LNCaP clone FGC (cell line): ENCODE measurements at regions not wholly inside any gene's neighbourhood (a gene's known extent, or its start where the extent isn't known, plus 50 kb on each side); places are given as distances from the start of the nearest gene placed in this dataset.
"Not testable (repeated sequence)": the region's sequence is repeated elsewhere in the genome, so short reads cannot be mapped to it uniquely, and the experiment has no call there.

Experiments used
- DNase-seq: peaks from one replicate; pipeline ENCODE4 v3.0.0-alpha.2; 2011; ENCODE audit warnings: low read depth
- H3K4me3 ChIP-seq: 2 replicates; pipeline ENCODE4 v1.5.1; 2011; ENCODE audit warnings: mild to moderate bottlenecking, low read depth, low read length, control low read depth
- TF ChIP-seq, protein P1 (sequence below): IDR thresholded peaks from 2 replicates; pipeline ENCODE4 v1.5.1; 2012; ENCODE audit warnings: mild to moderate bottlenecking; ENCODE audit not compliant: control insufficient read depth, insufficient read depth; ENCODE audit errors: extremely low read depth

DNA sequence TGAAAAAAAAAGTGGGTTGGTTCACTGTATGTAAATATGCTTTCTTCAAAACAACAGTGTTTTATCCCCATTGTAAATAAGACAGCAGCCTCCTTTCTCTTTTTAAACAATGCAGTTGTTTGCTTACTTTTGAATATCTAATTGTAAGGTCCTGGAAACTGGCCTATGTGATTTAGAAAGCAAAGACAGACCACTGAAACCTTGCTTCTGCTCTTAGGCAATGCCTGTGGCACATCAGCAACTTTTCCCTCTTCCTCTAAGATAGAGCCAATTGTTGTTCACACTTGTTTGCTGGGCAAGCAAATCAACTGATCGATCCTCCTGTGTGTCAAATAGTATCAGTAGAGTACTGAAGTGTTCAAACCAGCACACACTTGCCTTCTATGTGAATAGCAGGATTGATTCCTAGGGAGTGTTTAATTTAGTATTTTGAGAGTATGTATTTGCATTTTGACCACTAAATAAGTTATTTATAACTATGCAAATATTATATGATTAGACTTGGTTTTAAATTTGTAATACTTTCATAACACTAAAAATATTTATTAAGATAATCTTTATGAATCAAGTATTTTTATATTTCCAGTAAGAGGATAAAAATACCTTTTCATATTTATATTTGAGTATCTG is 55.4 kb upstream of the GRPR start:
- DNase-seq, result no peak
- TF ChIP-seq, protein P1, sequence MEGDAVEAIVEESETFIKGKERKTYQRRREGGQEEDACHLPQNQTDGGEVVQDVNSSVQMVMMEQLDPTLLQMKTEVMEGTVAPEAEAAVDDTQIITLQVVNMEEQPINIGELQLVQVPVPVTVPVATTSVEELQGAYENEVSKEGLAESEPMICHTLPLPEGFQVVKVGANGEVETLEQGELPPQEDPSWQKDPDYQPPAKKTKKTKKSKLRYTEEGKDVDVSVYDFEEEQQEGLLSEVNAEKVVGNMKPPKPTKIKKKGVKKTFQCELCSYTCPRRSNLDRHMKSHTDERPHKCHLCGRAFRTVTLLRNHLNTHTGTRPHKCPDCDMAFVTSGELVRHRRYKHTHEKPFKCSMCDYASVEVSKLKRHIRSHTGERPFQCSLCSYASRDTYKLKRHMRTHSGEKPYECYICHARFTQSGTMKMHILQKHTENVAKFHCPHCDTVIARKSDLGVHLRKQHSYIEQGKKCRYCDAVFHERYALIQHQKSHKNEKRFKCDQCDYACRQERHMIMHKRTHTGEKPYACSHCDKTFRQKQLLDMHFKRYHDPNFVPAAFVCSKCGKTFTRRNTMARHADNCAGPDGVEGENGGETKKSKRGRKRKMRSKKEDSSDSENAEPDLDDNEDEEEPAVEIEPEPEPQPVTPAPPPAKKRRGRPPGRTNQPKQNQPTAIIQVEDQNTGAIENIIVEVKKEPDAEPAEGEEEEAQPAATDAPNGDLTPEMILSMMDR, result no peak
- no peak overlapping the region for H3K4me3 ChIP-seq

DNA sequence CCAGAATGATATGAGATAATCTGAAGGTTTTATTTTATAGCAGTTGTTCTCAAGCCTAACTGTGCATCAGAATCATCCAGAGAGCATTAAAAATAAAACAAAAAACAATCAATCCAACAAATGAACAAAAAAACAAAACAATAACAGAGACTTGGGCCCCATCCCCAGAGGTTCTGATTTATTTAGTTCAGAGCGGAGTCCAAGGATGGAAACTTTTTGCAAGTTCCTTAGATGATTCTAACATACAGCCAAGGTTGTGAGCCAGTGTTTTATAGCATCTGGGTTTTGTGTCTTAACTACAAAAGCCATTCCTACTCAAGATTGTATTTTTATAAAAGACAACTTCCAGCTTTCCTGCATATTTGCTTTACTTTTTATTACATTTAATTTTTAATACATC is 59.4 kb upstream of the GRPR start:
- DNase-seq, result no peak
- TF ChIP-seq, protein P1, result no peak
- H3K4me3 ChIP-seq, result no peak overlapping the region

DNA sequence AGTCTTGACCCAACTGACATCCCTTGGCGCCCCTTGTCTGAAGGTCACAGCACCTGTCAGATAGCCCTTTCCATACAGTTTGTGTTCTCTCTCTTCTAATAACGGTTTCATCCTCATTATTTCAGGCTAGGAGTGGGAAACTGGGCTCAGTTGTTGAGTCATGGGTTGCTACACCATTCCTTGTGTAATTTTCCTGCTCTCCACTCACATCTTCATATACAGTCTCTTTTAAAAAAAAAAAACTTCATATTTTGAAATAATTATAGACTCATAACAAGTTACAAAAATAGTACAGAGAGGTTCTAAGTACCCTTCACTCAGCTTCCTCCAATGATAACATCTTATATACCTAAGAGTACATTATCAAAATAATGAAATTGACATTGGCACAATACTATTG is 60.2 kb upstream of the GRPR start:
- TF ChIP-seq, protein P1, result no peak
- H3K4me3 ChIP-seq, result no peak overlapping the region
- DNase-seq, result no peak

DNA sequence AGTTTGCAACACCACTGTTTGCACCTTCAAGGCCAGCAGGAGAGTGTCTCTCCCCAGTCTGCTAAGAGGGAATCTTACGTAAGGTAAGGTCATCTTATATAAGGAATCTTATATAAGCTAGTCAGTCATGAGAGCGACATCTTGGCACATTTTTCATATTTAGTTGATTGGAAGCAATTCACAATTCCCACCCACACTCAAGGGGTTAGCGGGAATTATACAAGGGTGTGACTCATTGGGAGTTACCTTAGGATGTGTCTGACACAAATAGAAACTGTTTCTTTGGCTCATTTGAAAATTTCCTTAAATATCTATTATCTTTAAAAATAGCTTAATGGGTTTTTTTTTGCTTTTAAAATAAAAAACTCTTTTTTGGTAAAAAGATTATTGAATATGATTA is 62.1 kb upstream of the GRPR start:
- no peak for DNase-seq
- H3K4me3 ChIP-seq, result no peak overlapping the region
- TF ChIP-seq, protein P1, result no peak

DNA sequence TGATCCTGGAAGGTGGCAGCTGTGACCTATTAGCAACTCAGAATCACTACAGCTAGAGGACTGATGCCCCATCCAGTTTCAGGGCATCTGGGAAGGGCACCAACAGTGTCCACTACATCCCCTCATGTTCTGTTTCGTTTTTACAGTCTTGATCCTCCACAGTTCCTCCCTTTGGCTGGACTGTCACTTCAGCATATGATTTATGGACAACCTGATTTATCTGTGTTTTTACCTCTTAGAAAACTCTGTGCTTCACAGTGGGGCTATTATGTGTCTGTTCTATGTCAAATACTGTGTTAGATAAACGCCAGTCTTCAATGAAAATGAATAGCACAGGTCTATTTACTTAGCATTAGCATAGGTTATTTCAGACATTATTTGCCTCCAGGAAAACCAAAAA is 63.1 kb upstream of the GRPR start:
- H3K4me3 ChIP-seq, result no peak overlapping the region
- DNase-seq, result no peak
- TF ChIP-seq, protein P1, result no peak

DNA sequence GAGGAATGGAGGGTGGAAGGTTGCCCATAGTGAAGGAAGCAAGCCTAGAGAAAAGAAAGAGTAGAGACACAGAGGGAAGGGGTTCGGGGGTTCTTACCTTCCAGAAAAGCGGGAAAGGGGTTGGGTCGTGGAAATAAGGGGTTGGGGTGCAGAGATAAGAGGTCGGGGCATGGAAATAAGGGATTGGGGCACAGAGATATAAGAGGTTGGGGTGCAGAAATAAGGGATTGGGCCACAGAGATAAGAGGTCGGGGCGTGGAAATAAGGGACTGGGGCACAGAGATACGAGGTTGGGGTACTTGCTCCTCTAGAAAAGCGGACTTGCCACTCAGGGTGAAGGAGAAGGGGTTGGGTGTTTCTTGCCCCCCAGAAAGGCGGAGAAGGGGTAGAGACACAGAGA is 74.2 kb upstream of the GRPR start:
- not testable (repeated sequence) for H3K4me3 ChIP-seq, DNase-seq

DNA sequence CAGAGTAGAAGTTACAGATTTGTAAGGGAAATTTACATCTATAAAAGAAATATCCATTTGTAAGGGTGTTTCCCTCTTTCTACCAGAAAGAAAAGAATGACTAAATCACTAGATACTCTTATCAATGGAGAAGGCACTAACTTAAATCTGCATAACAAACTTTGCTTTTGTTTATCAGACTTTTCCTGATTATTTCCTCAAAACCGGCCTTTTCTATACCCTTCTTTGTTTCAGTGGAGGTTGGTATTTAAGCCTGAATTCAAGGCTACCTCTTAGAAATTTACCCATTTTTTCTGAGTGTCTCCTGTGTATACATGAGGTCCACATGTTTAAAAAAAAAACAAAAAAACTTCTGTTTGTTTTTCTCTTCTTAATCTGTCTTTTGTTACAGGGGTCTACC is 80.4 kb upstream of the GRPR start:
- H3K4me3 ChIP-seq, result no peak overlapping the region
- TF ChIP-seq, protein P1, result no peak
- DNase-seq, result no peak
